ENCODE measurements at regions not wholly inside any gene's neighbourhood (a gene's known extent, or its start where the extent isn't known, plus 50 kb on each side); places are given as distances from the start of the nearest gene placed in this dataset.
A peak's percentile ranks its signal among the peaks of the same experiment; 100 is the strongest.

DNA sequence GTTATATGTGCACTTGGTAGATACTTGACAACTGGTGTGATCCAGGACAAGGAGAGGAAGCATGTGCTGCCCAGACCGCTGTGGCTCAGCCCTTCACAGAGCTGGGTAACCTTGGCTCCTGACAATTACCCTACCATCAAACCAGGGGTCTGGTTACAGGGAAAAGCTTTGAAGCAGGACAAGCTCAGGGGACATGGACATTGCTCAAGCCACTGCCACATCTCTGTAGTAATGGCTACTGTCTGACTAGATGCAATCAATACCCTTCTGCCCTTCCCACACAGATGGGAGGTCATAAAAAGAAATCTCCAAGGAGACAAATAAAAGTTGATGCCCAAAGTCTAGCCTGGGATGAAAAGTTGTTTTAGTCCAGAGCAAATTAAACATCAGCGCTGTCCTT is 577.4 kb downstream of the MED13L start:
- no peaks in the 10 kb centered on the region for H3K36me3 Mint-ChIP-seq (ENCODE audit: low read depth)
- H3K9me3 Mint-ChIP-seq = no peaks in the 10 kb centered on the region
- TF ChIP-seq, protein P1, sequence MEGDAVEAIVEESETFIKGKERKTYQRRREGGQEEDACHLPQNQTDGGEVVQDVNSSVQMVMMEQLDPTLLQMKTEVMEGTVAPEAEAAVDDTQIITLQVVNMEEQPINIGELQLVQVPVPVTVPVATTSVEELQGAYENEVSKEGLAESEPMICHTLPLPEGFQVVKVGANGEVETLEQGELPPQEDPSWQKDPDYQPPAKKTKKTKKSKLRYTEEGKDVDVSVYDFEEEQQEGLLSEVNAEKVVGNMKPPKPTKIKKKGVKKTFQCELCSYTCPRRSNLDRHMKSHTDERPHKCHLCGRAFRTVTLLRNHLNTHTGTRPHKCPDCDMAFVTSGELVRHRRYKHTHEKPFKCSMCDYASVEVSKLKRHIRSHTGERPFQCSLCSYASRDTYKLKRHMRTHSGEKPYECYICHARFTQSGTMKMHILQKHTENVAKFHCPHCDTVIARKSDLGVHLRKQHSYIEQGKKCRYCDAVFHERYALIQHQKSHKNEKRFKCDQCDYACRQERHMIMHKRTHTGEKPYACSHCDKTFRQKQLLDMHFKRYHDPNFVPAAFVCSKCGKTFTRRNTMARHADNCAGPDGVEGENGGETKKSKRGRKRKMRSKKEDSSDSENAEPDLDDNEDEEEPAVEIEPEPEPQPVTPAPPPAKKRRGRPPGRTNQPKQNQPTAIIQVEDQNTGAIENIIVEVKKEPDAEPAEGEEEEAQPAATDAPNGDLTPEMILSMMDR (IDR thresholded peaks at IDR 0.05) = no peak
- H3K27me3 Mint-ChIP-seq (ENCODE audit: low read depth, poor library complexity) = peaks cover 6% of the 10 kb centered on the region
- peak; percentile 18 for DNase-seq
- H3K4me1 Mint-ChIP-seq = peaks cover 51% of the 10 kb centered on the region
- peak overlapping the region; percentile 81 for H3K27ac Mint-ChIP-seq
- H3K4me3 Mint-ChIP-seq = no peak overlapping the region

DNA sequence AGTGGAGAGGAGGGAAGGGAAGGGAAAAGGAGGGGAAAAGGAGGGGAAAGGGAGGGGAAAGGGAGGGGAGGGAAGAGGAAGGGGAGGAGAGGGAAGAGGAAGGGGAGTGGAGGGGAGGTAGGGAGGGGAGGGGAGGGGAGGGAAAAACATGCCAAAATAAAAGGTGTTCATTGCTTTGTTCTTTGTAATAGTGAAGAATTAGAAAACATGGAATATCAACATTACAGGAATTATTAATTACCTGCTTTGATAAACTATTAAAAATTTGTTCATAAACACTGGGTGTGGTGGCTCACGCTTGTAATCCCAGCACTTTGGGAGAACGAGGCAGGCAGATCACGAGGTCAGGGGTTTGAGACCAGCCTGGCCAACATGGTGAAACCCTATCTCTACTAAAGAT is 579.2 kb downstream of the MED13L start:
- Mint-ChIP-seq H3K4me3 (no peak overlapping the region), H3K27me3 (ENCODE audit: low read depth, poor library complexity) (peaks cover 12% of the 10 kb centered on the region), H3K9me3 (no peaks in the 10 kb centered on the region), H3K27ac (no peak overlapping the region), H3K36me3 (ENCODE audit: low read depth) (no peaks in the 10 kb centered on the region), H3K4me1 (peaks cover 66% of the 10 kb centered on the region)
- TF ChIP-seq, protein P1 (IDR thresholded peaks at IDR 0.05) = no peak
- DNase-seq = no peak

DNA sequence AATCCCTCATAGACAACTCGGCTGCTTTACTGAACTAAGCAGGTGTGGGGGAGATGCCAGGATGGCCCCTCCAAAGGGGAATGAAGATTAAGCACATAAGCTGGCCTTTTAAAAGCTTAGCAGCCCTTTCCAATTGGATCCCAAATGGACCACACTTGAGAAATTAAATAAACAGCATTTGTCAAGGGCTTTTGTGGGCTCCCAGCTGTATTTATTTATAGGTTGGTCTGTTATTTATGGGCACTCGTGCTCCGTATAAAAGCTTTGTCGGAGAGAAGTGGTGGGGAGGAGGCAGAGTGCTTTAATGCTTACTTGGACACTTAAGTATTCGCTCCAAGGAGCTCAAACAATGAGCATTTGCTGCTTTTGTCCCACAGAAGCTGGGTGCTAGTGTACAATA is 580.2 kb downstream of the MED13L start:
- Mint-ChIP-seq H3K9me3 (no peaks in the 10 kb centered on the region), H3K27me3 (ENCODE audit: low read depth, poor library complexity) (peaks cover 12% of the 10 kb centered on the region), H3K4me3 (no peak overlapping the region), H3K4me1 (peaks cover 71% of the 10 kb centered on the region), H3K36me3 (ENCODE audit: low read depth) (no peaks in the 10 kb centered on the region), H3K27ac (peak overlapping the region; percentile 85)
- TF ChIP-seq, protein P1 (IDR thresholded peaks at IDR 0.05) = no peak
- no peak for DNase-seq

DNA sequence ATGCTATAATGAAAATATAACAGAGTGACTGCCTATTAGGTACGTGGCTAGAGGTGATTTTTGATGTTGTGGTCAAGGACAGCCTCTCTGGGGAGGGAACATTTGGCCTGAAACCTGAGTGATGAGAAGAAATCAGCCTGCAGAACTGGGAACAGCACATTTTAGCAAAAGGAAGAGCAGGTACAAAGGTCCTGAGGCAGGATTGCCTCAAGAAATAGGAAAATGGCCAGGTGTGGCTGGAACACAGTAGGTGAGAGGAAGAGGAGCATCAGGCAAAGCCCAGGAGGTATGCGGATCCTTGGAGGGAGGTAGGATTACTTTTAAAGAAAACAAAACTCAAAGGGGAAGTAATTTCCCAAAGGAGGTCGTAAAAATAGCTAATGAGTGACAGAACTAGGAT is 582.9 kb downstream of the MED13L start:
- no peak for DNase-seq
- peaks cover 79% of the 10 kb centered on the region for H3K4me1 Mint-ChIP-seq
- peaks cover 12% of the 10 kb centered on the region for H3K27me3 Mint-ChIP-seq (ENCODE audit: low read depth, poor library complexity)
- no peaks in the 10 kb centered on the region for H3K9me3 Mint-ChIP-seq
- H3K4me3 Mint-ChIP-seq = peak overlapping the region; percentile 5
- no peak overlapping the region for H3K27ac Mint-ChIP-seq
- no peaks in the 10 kb centered on the region for H3K36me3 Mint-ChIP-seq (ENCODE audit: low read depth)
- TF ChIP-seq, protein P1 (IDR thresholded peaks at IDR 0.05) = no peak

DNA sequence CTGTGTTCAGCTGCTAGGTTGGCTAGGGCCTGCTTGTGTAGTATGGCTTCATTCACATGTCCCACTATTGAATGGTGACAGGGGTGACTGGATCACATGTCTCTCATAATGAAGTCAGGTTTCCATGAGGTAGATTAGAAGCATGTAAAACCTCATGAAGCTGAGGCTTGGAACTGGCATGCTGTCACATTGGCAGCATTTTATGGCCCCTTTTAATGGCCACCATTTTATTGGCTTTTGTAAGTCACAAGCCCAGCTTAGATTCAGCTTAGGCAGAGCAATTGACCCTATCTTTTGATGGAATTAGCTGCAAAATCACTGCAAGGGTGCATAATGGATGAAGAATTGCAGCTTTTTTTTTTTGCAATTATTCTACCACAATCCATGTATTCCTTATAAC is 583.5 kb downstream of the MED13L start:
- Mint-ChIP-seq H3K4me3 (no peak overlapping the region), H3K27ac (no peak overlapping the region), H3K4me1 (peaks cover 80% of the 10 kb centered on the region), H3K36me3 (ENCODE audit: low read depth) (no peaks in the 10 kb centered on the region), H3K9me3 (no peaks in the 10 kb centered on the region), H3K27me3 (ENCODE audit: low read depth, poor library complexity) (peaks cover 12% of the 10 kb centered on the region)
- TF ChIP-seq, protein P1 (IDR thresholded peaks at IDR 0.05) = no peak
- no peak for DNase-seq

DNA sequence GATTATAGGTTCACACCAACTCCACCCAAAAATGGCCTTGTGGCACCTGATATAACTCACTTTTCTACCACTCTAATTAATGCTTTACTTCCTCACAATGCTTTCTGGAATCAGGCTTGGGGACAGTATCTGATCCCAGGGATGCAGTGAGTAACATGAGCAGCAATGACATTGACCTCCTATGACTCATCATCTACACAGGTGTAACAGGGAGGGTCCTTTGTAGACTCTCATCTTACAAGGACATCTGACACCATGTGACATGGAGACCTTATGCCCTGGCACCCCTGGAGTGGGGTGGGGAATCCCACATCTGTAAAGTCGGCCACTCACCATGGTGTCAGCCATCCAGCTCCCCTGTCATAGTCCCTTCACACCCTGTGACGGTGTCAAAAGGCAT is 586.4 kb downstream of the MED13L start:
- Mint-ChIP-seq H3K36me3 (ENCODE audit: low read depth) (no peaks in the 10 kb centered on the region), H3K9me3 (no peaks in the 10 kb centered on the region), H3K27ac (no peak overlapping the region), H3K4me3 (no peak overlapping the region), H3K4me1 (peaks cover 90% of the 10 kb centered on the region), H3K27me3 (ENCODE audit: low read depth, poor library complexity) (peaks cover 15% of the 10 kb centered on the region)
- no peak for DNase-seq
- TF ChIP-seq, protein P1 (IDR thresholded peaks at IDR 0.05) = no peak

All from nephron progenitor cell (in vitro differentiated cells).